GM13977 (cell line): ENCODE measurements at regions not wholly inside any gene's neighbourhood (a gene's known extent, or its start where the extent isn't known, plus 50 kb on each side); places are given as distances from the start of the nearest gene placed in this dataset.

Experiments
- DNase-seq: peaks from one replicate; pipeline ENCODE4 v3.0.0; 2012; ENCODE audit warnings: low spot score
- CTCF ChIP-seq: IDR thresholded peaks from 2 replicates; pipeline ENCODE4 v1.5.1; 2012; ENCODE audit warnings: mild to moderate bottlenecking, control low read depth; ENCODE audit not compliant: insufficient read depth; ENCODE audit errors: extremely low read depth, missing control alignments
- in situ Hi-C: fragments of 300-500 bp; cut with MboI; formaldehyde crosslinking; loops from one replicate; pipeline ENCODE4 v1.12.0; 2022; ENCODE audit warnings: low sequenced_read_pairs, low pct_unique_long_range_greater_than_20kb, mixed read lengths, inconsistent platforms; ENCODE audit not compliant: unreplicated experiment

- in situ Hi-C loops: no loop called here
- no peak for DNase-seq
- TF ChIP-seq CTCF: no peak
These were observed 237.5 kb downstream of the NDUFA10 start for GRCh38 chr2:239787538-239788050.

- no peak for TF ChIP-seq CTCF
These were observed 238.4 kb downstream of the NDUFA10 start for GRCh38 chr2:239786791-239787190.

GRCh38 chr2:239781454-239781853 lies 243.7 kb downstream of the NDUFA10 start:
- in situ Hi-C loops: no loop called here
- no peak for DNase-seq
- no peak for TF ChIP-seq CTCF

More at GRCh38 chr2:239786791-239787190, 238.4 kb downstream of the NDUFA10 start:
- DNase-seq: no peak
- in situ Hi-C loops: no loop called here

GRCh38 chr2:239780236-239780994 lies 244.7 kb downstream of the NDUFA10 start:
- in situ Hi-C loops: no loop called here
- TF ChIP-seq CTCF: no peak
- DNase-seq: no peak

GRCh38 chr2:239779584-239779983 lies 245.6 kb downstream of the NDUFA10 start:
- no peak for TF ChIP-seq CTCF
- DNase-seq: no peak

GRCh38 chr2:239778861-239779558 lies 246.1 kb downstream of the NDUFA10 start:
- in situ Hi-C loops: no loop called here

More at GRCh38 chr2:239779584-239779983, 245.6 kb downstream of the NDUFA10 start:
- in situ Hi-C loops: no loop called here

More at GRCh38 chr2:239778861-239779558, 246.1 kb downstream of the NDUFA10 start:
- DNase-seq: no peak
- no peak for TF ChIP-seq CTCF
